HepG2 (cell line): ENCODE measurements at regions not wholly inside any gene's neighbourhood (a gene's known extent, or its start where the extent isn't known, plus 50 kb on each side); places are given as distances from the start of the nearest gene placed in this dataset.

ENCODE experiments used
- ATAC-seq: fragments of 200-7000 bp; cut with Tn5 transposase; 3 replicates; pipeline ENCODE4 v1.9.1; 2020; ENCODE audit warnings: mild to moderate bottlenecking, moderate library complexity
- BruUV-seq: library from RNA; stranded (reverse); fragments of 400-500 nt; replicated peaks from 2 replicates; lab custom pipeline; 2021; lab: Mats Ljungman, UMichigan
- CTCF ChIA-PET: fragments of 300-600 bp; formaldehyde crosslinking; extraction: SDS; loops from one replicate; lab custom pipeline; 2021; ENCODE audit warnings: low total read pairs, inconsistent platforms, low intra/inter-chr PET ratio; lab: Yijun Ruan, JAX
- POLR2A ChIA-PET: fragments of 350-600 bp; sonication (Branson Sonifier 250); formaldehyde crosslinking; loops from one replicate; lab custom pipeline; 2020; ENCODE audit warnings: antibody characterized with exemption, inconsistent platforms; lab: Yijun Ruan, JAX
- DNase-seq: peaks from one replicate; pipeline ENCODE4 v3.0.0-alpha.2; 2015; ENCODE audit warnings: low spot score
- FAIRE-seq: peaks from 3 replicates; lab custom pipeline; 2011; peaks lifted over from hg19 to GRCh38; lab: Jason Lieb, UNC
- H2AFZ ChIP-seq: one replicate; pipeline ENCODE4 v1.6.1; 2011; ENCODE audit warnings: low read length, inconsistent platforms
- H3K27ac ChIP-seq: fragments of 300-600 bp; 3 replicates; pipeline ENCODE4 v1.8.0; 2011; ENCODE audit warnings: mixed run types, mild to moderate bottlenecking, mixed read lengths, low read length, inconsistent platforms; ENCODE audit not compliant: insufficient read depth; ENCODE audit errors: extremely low read length
- H3K27me3 ChIP-seq, 2 experiments: fragments of 200-600 bp in 1 of 2; 2 replicates in 1 of 2; 3 replicates in 1 of 2; pipeline versions ENCODE4 v1.6.0 to v1.8.0; 2011; ENCODE audit warnings: low read length in 2 of 2, mild to moderate bottlenecking in 2 of 2, moderate library complexity in 2 of 2, inconsistent platforms in 1 of 2; ENCODE audit not compliant: insufficient read depth in 2 of 2, control insufficient read depth in 1 of 2
- H3K36me3 ChIP-seq, 2 experiments: fragments of 200-600 bp in 1 of 2; replicated peaks in 1 of 2; 2 replicates in 1 of 2; 3 replicates in 1 of 2; pipeline versions ENCODE4 v1.5.1 to v1.8.0; 2011; ENCODE audit warnings: low read length in 2 of 2, inconsistent platforms in 1 of 2; ENCODE audit not compliant: insufficient read depth in 2 of 2, control insufficient read depth in 1 of 2
- H3K4me1 ChIP-seq: 2 replicates; pipeline ENCODE4 v1.5.1; 2012; ENCODE audit warnings: low read length, inconsistent platforms; ENCODE audit not compliant: insufficient read depth
- H3K4me2 ChIP-seq: 2 replicates; pipeline ENCODE4 v1.6.0; 2011; ENCODE audit warnings: low read depth, low read length, inconsistent platforms
- H3K4me3 ChIP-seq, 3 experiments: fragments of 200-600 bp in 1 of 3; sonication (generic), shearing (Covaris generic) in 1 of 3; replicated peaks in 1 of 3; 2 replicates each; pipeline ENCODE4 v1.5.1; 2011 to 2016; ENCODE audit warnings: low read length in 3 of 3, inconsistent platforms in 2 of 3, low read depth in 2 of 3, mild to moderate bottlenecking in 2 of 3, control low read depth in 1 of 3, mixed read lengths in 1 of 3; ENCODE audit not compliant: insufficient read depth in 1 of 3
- H3K79me2 ChIP-seq: one replicate; pipeline ENCODE4 v1.6.1; 2011; ENCODE audit warnings: low read length, inconsistent platforms; ENCODE audit not compliant: insufficient read depth
- H3K9ac ChIP-seq: 2 replicates; pipeline ENCODE4 v1.6.0; 2011; ENCODE audit warnings: mild to moderate bottlenecking, low read depth, low read length, inconsistent platforms; ENCODE audit not compliant: insufficient read depth
- H3K9me3 ChIP-seq: 2 replicates; pipeline ENCODE4 v1.5.1; 2012; ENCODE audit warnings: mild to moderate bottlenecking, low read length
- H4K20me1 ChIP-seq: 2 replicates; pipeline ENCODE4 v1.6.0; 2011; ENCODE audit warnings: inconsistent platforms, mild to moderate bottlenecking, low read length, moderate library complexity; ENCODE audit not compliant: insufficient read depth
- ATAD3A ChIP-seq: sonication (generic); formaldehyde crosslinking; IDR thresholded peaks from 2 replicates; pipeline ENCODE4 v1.4.0; 2020; ENCODE audit warnings: missing genetic modification reagents
- BATF2 ChIP-seq: sonication (generic); formaldehyde crosslinking; IDR thresholded peaks from 2 replicates; pipeline ENCODE4 v1.8.0; 2022; ENCODE audit warnings: mild to moderate bottlenecking, missing genetic modification reagents, moderate library complexity
- EED ChIP-seq: sonication (generic); formaldehyde crosslinking; IDR thresholded peaks from 2 replicates; pipeline ENCODE4 v1.5.0; 2020; ENCODE audit warnings: mild to moderate bottlenecking, missing genetic modification reagents
- ETV5 ChIP-seq: IDR thresholded peaks from 2 replicates; pipeline ENCODE4 v1.6.1; 2018; ENCODE audit warnings: missing biosample characterization, missing genetic modification reagents, inconsistent platforms, borderline replicate concordance
- HMGXB4 ChIP-seq, 2 experiments: sonication (generic) in 1 of 2; formaldehyde crosslinking in 1 of 2; IDR thresholded peaks; 2 replicates each; pipeline versions ENCODE4 v1.4.0 to v1.6.1; 2018 to 2020; ENCODE audit warnings: missing genetic modification reagents in 2 of 2, borderline replicate concordance in 1 of 2, low read depth in 1 of 2, mild to moderate bottlenecking in 1 of 2, missing biosample characterization in 1 of 2
- TP53 ChIP-seq: sonication (generic); formaldehyde crosslinking; conservative IDR thresholded peaks from 2 replicates; pipeline ENCODE4 v1.4.0; 2020; ENCODE audit warnings: missing genetic modification reagents
- ZNF614 ChIP-seq: IDR thresholded peaks from 2 replicates; pipeline ENCODE4 v1.6.1; 2018; ENCODE audit warnings: missing biosample characterization, missing genetic modification reagents, inconsistent platforms, borderline replicate concordance
- ZNF883 ChIP-seq: sonication (generic); formaldehyde crosslinking; IDR thresholded peaks from 2 replicates; pipeline ENCODE4 v1.5.1; 2020; ENCODE audit warnings: mild to moderate bottlenecking, missing genetic modification reagents; ENCODE audit errors: not compliant biosample characterization
- WGBS: methylation state at CpG from one replicate; pipeline ENCODE4 v1.1.6; 2017; ENCODE audit warnings: low lambda C conversion rate; 5-methylcytosine and 5-hydroxymethylcytosine counted together
- in situ Hi-C: cut with HindIII; loops from 2 replicates; pipeline ENCODE4 v1.10.0; 2017; ENCODE audit warnings: low pct_unique_long_range_greater_than_20kb; ENCODE audit not compliant: extremely low pct_ligation_motif_present
- intact Hi-C: fragments of 100-400 bp; cut with micrococcal nuclease; formaldehyde crosslinking; loops from one replicate; pipeline ENCODE4 v1.10.0; 2022; ENCODE audit not compliant: unreplicated experiment

- TF ChIP-seq HMGXB4 (CRISPR knock-in tag; IDR thresholded peaks at IDR 0.05; ENCODE audit: borderline replicate concordance in 1 of 2, low read depth in 1 of 2) (no peak), BATF2 (no peak), ZNF614 (CRISPR knock-in tag) (no peak)
- TF ChIP-seq, all 625 proteins: peak for 0
Observed at GRCh38 chr2:103268841-103269498, 507.1 kb downstream of the TMEM182 start (continued).

GRCh38 chr2:103276869-103277268 lies 515.0 kb downstream of the TMEM182 start:
- CTCF ChIA-PET, result no interaction called here

More at GRCh38 chr2:103276869-103277268, 515.0 kb downstream of the TMEM182 start:
- no peaks in the 10 kb centered on the region for H3K79me2 ChIP-seq
- no peak overlapping the region for H3K27ac ChIP-seq
- 5% methylated on average over 2 of the region's 2 CpGs for WGBS
- no peak overlapping the region for H3K9ac ChIP-seq
- POLR2A ChIA-PET, result no interaction called here
- intact Hi-C loops, result no loop called here
- ATAC-seq, result no peak
- in situ Hi-C loops, result no loop called here
- DNase-seq, result no peak
- FAIRE-seq, result no peak
- H2AFZ ChIP-seq, result no peak overlapping the region
- no TSS peak for BruUV-seq
- H3K4me1 ChIP-seq, result no peaks in the 10 kb centered on the region
- H3K4me2 ChIP-seq, result no peak overlapping the region
- H3K9me3 ChIP-seq, result peaks cover 19% of the 10 kb centered on the region
- H3K36me3 ChIP-seq, result no peaks in the 10 kb centered on the region
- no peak overlapping the region for H3K4me3 ChIP-seq
- TF ChIP-seq TP53 (CRISPR knock-in tag), result no peak
- TF ChIP-seq ATAD3A (CRISPR knock-in tag), result no peak
- TF ChIP-seq ZNF883, result no peak
- no peak for TF ChIP-seq ETV5 (CRISPR knock-in tag)
- no peak for TF ChIP-seq EED (CRISPR knock-in tag)
- no peaks in the 10 kb centered on the region for H4K20me1 ChIP-seq
- no peaks in the 10 kb centered on the region for H3K27me3 ChIP-seq
